Activated CD8-positive, alpha-beta memory T cell treated with anti-CD3 and anti-CD28 coated beads for 48 hours (primary cell): ENCODE measurements at regions not wholly inside any gene's neighbourhood (a gene's known extent, or its start where the extent isn't known, plus 50 kb on each side); places are given as distances from the start of the nearest gene placed in this dataset.

Experiments used
- DNase-seq, 3 experiments: peaks; one replicate each; pipeline ENCODE4 v3.0.0-alpha.2; 2020; ENCODE audit warnings: low read depth in 2 of 3, low spot score in 2 of 3

- no peak for DNase-seq
These were observed 382.2 kb downstream of the FUT8 start for GRCh38 chr14:65794674-65795279.

DNA sequence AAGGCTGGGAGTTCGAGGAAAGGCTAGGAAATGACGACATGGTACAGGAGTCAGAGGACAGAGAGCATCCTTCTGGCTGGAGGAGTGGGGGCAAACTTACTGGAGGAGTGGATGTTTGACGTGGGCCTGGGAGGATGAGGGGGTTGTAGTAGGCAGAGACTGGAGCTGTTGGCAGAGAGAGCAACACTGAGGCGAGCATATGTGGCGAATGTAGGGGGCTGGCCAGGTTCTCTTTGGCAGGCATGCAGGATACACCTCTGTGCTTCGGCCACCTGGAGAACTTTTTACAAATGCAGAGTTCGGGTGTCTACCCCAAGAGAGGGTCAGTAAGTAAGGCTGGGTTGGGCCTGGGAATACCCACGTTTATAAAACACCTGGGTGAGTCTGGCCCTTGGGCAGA is 385.7 kb downstream of the FUT8 start:
- no peak for DNase-seq

GRCh38 chr14:65800694-65801093 is 388.2 kb downstream of the FUT8 start:
- DNase-seq, result no peak

DNA sequence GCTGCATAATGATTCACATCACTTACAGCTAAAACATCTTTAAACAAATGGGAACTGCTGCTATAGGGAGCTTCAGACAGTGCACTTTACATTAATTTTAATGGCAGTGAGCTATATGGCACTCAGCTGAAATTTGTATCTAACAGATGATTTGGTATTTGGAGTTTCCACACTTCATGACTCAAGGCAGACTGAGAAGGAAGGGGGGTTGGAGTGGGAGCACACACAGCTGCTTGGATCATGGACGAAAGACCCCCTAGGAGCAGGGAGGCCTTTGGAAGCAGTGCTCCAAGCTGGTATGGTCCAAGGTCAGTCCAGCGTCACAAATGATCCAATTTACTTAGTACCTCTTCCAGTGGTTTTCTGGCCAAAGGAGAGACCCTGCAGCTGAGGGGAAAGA is 389.7 kb downstream of the FUT8 start:
- DNase-seq, result no peak

- DNase-seq, result no peak
These were observed 391.4 kb downstream of the FUT8 start for GRCh38 chr14:65803885-65804284.

DNA sequence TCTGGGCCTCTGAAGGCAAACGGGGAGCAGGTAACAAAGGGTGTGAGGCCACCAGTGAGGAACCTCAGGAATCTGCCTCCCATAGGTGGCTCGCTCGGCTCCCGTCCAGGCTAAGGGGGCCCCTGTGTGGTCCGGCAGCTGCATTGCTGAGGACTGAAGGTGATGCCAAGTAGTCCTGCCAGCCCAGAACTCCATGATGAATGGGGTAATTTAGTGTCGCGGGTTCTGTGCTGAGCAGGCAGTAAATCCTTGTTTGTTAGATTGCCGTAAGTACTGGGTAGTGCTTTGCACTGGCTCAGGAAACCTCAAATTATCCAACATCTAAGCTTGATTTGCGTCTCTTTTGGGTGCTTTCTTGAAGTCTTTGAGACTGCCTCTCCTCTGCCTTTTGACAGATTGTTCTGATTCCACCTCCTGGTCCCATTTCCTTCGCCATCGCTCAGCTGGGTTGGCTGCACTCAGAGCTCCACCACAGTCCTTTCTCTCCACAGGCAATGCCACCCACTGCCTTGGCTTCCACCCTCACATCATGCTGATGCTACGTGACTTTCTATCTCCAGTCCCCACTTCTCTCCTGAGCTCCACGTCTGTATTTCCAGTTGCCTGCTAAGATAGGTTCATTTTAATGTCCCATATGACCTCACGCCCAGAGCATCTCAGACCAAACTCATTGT is 392.0 kb downstream of the FUT8 start:
- no peak for DNase-seq

- DNase-seq, result no peak
These were observed 392.6 kb downstream of the FUT8 start for GRCh38 chr14:65805113-65805473.

DNA sequence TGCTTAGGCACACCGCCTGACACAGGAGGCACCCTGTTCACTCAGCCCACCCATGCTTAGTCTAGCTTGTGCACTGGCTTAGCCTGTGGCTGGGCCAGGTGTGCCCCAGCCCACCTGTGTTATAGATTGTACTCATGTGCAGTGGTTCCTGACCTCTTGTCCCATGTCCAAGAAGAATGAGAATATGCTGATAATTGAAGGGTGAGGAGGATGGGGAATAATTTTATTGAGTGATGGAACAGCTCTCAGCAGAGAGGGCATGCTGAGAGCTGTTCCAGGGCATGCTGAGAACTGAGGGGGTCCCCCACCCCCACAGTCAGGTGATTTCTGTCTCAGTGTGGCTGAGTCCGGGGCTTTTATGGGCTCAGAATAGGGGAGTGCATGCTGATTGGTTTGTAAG is 395.9 kb downstream of the FUT8 start:
- DNase-seq, result no peak

DNA sequence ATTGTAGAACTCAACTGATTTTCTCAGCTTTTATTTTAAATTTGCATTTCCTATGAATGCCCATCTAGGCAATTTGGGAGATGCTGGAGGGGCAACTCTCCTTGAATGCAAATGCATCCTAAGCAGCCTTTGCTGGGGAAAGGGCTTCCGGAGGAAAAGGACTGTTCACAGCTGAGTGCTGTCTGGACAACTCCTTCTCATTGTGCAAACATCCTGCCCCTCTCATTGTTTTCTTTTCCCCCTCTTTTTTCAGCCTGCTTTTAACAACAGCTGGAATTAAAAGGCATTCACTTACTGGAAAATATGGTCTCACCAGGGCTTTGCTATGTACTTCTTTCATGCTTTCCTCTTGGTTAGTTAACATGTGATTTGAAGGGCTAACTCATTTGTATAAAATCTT is 397.8 kb downstream of the FUT8 start:
- no peak for DNase-seq

DNA sequence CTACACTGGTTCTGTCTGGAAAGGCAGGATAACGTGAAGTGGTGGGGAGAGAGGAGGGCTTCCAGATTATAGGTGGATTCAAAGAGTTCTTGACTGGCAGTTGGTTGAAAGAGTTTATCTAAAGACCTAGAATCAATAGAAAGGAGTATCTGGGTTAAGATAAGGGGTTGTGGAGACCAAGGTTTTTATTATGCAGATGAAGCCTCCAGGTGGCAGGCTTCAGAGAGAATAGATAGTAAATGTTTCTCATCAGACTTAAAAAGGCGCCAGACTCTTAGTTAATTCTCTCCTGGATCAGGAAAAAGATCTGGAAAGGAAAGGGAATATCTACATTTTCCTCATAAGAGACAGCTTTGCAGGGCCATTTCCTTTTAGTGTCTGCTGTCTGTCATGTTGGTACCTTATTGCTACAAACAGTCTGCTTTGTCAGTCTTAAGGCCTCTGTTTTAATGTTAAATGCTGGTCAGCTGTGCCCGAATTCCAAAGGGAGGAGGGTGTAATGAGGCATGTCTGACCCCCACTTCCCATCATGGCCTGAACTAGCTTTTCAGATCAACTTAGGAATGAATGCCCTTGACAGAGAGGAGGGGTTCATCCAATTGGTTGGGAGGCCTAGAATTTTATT is 401.3 kb downstream of the FUT8 start:
- DNase-seq, result no peak

DNA sequence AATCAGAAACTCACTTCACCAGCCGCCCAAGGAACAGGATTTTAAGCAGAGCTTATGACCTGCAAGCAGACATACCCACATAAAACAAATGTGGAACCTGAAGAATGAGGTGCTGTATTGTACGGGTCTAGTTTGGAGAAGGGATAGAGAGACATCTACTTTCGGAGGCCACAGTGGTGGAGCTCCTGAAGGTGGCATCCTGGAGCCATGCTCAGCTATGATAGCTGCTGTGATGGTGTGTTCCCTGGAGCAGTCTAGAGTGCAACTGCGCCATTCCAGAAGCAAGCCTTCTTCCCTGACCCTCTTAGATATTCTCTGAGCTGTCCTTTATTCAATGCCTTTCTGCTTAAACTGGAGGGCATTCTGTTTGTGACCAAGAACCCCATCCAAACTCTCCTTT is 402.6 kb downstream of the FUT8 start:
- no peak for DNase-seq

DNA sequence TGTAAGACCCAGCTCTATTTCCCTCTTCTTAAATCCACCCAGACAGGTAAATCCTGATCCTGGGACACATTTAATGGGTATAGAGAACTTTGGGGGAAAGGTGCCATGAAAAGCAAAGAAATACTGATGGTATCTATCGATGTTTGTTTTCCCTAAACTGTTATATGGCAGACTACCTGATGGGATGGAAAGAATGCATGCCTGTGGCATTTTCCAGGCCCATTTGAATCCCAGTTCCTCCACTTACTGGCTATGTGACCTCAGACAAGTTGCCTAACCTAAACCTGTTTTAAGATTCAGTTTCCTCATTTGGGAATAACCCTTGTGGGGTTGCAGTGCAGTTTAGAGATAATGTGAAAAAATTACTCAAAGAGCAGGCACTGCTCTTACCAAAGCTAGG is 404.5 kb downstream of the FUT8 start:
- no peak for DNase-seq

DNA sequence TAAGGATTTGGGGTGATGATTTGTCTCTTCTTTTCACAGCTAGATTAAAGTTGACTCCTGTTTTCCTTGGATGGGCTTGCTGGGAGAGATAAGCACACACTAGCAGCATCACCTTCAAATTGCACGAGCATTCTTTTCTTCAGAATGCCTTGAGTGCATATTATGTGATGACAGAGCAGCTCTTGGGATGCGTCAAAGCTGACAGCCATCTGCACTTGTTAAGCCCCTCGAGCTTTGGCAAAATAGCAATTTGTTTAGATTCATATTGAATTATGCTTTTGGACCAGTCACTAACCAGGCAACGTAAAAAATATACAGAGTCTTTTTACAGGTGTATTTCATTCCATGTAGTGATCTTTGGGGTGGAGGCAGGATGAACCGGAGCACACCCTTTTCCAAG is 407.0 kb downstream of the FUT8 start:
- DNase-seq, result no peak

DNA sequence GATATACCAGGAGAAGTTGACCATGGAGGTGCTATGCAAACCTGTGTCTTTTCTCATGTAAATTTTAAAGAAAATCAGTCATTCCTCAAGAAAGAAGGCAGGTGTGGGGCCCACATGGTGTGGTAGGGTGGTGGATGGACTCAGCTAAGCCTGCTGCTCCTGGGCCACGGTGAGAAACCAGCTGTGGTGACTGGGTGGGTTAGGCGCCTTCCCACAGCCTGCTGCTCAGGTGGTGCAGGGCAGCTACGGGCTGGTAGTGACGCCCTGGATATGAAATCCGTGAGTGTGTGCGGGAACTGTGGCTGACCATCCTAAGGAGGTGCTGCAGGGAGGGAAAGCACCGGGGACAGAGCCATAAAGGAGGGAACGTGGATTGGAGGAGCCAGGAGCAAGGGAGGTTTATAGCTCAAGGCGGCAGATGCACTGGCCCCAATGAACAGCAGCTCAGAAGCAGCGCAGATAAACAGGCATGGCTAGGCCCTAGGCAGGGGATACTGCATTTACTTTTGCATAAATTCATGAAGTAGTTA is 408.8 kb downstream of the FUT8 start:
- DNase-seq, result no peak

GRCh38 chr14:65824285-65824977 is 411.9 kb downstream of the FUT8 start:
- peak in 2 of 3 experiments; percentile 7 to 11 for DNase-seq

DNA sequence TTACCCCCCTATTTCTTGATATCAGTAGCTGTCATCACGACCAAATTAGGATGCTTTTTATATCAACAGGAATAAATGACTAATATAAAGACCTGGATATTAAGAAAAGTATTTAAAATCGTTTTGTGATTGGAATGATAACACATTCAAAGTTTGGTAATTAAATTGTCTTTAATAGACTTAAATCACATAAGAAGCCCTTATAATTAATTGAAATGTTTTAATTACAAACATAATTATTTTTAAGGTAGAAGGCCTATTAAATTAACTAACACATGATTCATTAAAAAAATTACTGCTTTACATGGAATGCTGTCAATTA is 412.4 kb downstream of the FUT8 start:
- DNase-seq, result no peak

GRCh38 chr14:65826946-65827345 is 414.4 kb downstream of the FUT8 start:
- DNase-seq, result no peak

DNA sequence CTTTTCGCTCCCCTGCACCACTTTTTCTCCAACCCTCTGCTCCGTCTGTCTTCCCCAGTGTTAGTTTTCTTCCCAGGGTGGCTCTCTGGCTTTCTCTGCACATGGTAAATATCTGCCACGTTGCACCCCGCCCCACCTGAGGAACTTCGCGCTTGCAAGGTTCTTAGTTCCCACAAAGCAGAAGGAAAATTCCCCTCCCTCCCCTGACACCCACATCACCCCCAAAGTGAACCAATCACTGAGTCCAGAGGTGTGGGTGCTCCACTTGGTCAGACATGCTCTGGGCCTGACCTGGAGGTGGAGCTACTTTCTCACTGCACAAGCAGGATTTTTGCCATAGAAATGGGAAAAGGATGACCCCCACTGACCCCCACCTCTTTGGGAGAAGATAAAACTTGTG is 415.0 kb downstream of the FUT8 start:
- no peak for DNase-seq

- no peak for DNase-seq
These were observed 415.9 kb downstream of the FUT8 start for GRCh38 chr14:65828396-65828795.

GRCh38 chr14:65832431-65833266 is 420.1 kb downstream of the FUT8 start:
- no peak for DNase-seq

- DNase-seq, result no peak
These were observed 420.8 kb downstream of the FUT8 start for GRCh38 chr14:65833267-65833880.
